NB4 (cell line): ENCODE measurements at regions not wholly inside any gene's neighbourhood (a gene's known extent, or its start where the extent isn't known, plus 50 kb on each side); places are given as distances from the start of the nearest gene placed in this dataset.

Experiments used
- CTCF ChIP-seq: IDR thresholded peaks from one replicate; pipeline ENCODE4 v1.5.1; 2012; ENCODE audit warnings: low read depth, low read length
- MYC ChIP-seq: IDR thresholded peaks from 2 replicates; pipeline ENCODE4 v1.6.1; 2011; ENCODE audit warnings: low read depth, low read length
- POLR2A ChIP-seq: IDR thresholded peaks from 2 replicates; pipeline ENCODE4 v1.6.1; 2011; ENCODE audit warnings: mild to moderate bottlenecking; ENCODE audit not compliant: insufficient read length; ENCODE audit errors: extremely low read depth

GRCh38 chr3:107289354-107289753, 87.9 kb upstream of the CCDC54 start:
- TF ChIP-seq POLR2A (no peak), CTCF (no peak), MYC (no peak)
